B cell (primary cell): ENCODE measurements at regions not wholly inside any gene's neighbourhood (a gene's known extent, or its start where the extent isn't known, plus 50 kb on each side); places are given as distances from the start of the nearest gene placed in this dataset.
A peak's percentile ranks its signal among the peaks of the same experiment; 100 is the strongest.

Experiments
- ATAC-seq: fragments of 200-7000 bp; cut with Tn5 transposase; one replicate; pipeline ENCODE4 v1.10.0; 2021; ENCODE audit warnings: low read depth, mild to moderate bottlenecking, moderate number of reproducible peaks, moderate library complexity
- CTCF ChIA-PET: fragments of 350-600 bp; sonication (Branson Sonifier 250); formaldehyde crosslinking; loops from one replicate; lab custom pipeline; 2021; ENCODE audit warnings: antibody characterized with exemption, inconsistent platforms; lab: Charles Lee
- POLR2A ChIA-PET: fragments of 350-600 bp; sonication (Branson Sonifier 250); formaldehyde crosslinking; loops from one replicate; lab custom pipeline; 2021; ENCODE audit warnings: antibody characterized with exemption; lab: Charles Lee
- DNase-seq: peaks from one replicate; pipeline ENCODE4 v3.0.0; 2013
- H2AFZ ChIP-seq: 2 replicates; pipeline ENCODE4 v1.6.1; 2012; ENCODE audit warnings: mild to moderate bottlenecking, low read depth, low read length; ENCODE audit not compliant: insufficient read depth, poor library complexity, severe bottlenecking
- H3K27ac ChIP-seq, 2 donors: 1 replicate in 1 of 2; 2 replicates in 1 of 2; pipeline ENCODE4 v1.5.1; 2012 to 2013; ENCODE audit warnings: low read length in 2 of 2, mild to moderate bottlenecking in 2 of 2, moderate library complexity in 1 of 2
- H3K27me3 ChIP-seq, 4 experiments: fragments of 200-600 bp in 1 of 4; sonication (generic) in 1 of 4; replicated peaks in 1 of 4; 1 replicate in 2 of 4; 2 replicates in 2 of 4; pipeline versions ENCODE4 v1.6.1 to v1.7.0; 2013 to 2016; ENCODE audit warnings: low read length in 3 of 4, mild to moderate bottlenecking in 2 of 4, mixed read lengths in 1 of 4, moderate library complexity in 1 of 4; ENCODE audit not compliant: insufficient read depth in 4 of 4, control insufficient read depth in 3 of 4; ENCODE audit errors: control extremely low read depth in 1 of 4
- H3K36me3 ChIP-seq, 2 experiments: replicated peaks in 1 of 2; 1 replicate in 1 of 2; 2 replicates in 1 of 2; pipeline versions ENCODE4 v1.6.1 to v1.7.1; 2013; ENCODE audit warnings: low read length in 1 of 2; ENCODE audit not compliant: insufficient read depth in 2 of 2, control insufficient read depth in 1 of 2; ENCODE audit errors: control extremely low read depth in 1 of 2, extremely low read depth in 1 of 2
- H3K4me1 ChIP-seq, 2 donors: fragments of 200-600 bp in 1 of 2; sonication (generic) in 1 of 2; 1 replicate in 1 of 2; 2 replicates in 1 of 2; pipeline versions ENCODE4 v1.5.1 to v1.6.1; 2013 to 2017; ENCODE audit warnings: low read length in 2 of 2; ENCODE audit not compliant: control insufficient read depth in 2 of 2, insufficient read depth in 2 of 2
- H3K4me2 ChIP-seq: replicated peaks from 2 replicates; pipeline ENCODE3; 2012; ENCODE audit warnings: mild to moderate bottlenecking, low read depth, low read length; ENCODE audit not compliant: poor library complexity, severe bottlenecking
- H3K4me3 ChIP-seq, 5 experiments: fragments of 200-600 bp in 1 of 5; sonication (generic) in 1 of 5; 1 replicate in 3 of 5; 2 replicates in 2 of 5; pipeline versions ENCODE4 v1.5.1 to v1.7.0; 2011 to 2016; ENCODE audit warnings: low read length in 4 of 5, mild to moderate bottlenecking in 4 of 5, low read depth in 2 of 5, control low read depth in 1 of 5, moderate library complexity in 1 of 5; ENCODE audit not compliant: insufficient read depth in 1 of 5; ENCODE audit errors: control extremely low read depth in 1 of 5, extremely low read depth in 1 of 5
- H3K79me2 ChIP-seq: fragments of 200-600 bp; sonication (generic); one replicate; pipeline ENCODE4 v1.6.0; 2016; ENCODE audit warnings: low read length; ENCODE audit not compliant: control insufficient read depth, insufficient read depth
- H3K9ac ChIP-seq: fragments of 200-600 bp; sonication (generic); 2 replicates; pipeline ENCODE4 v1.6.1; 2017; ENCODE audit warnings: mild to moderate bottlenecking, low read length, moderate library complexity
- H3K9me3 ChIP-seq, 3 donors: one replicate each; pipeline versions ENCODE4 v1.6.1 to v1.7.1; 2013; ENCODE audit warnings: low read length in 2 of 3; ENCODE audit not compliant: control insufficient read depth in 2 of 3, insufficient read depth in 1 of 3; ENCODE audit errors: control extremely low read depth in 1 of 3
- H4K20me1 ChIP-seq: 2 replicates; pipeline ENCODE4 v1.6.0; 2012; ENCODE audit warnings: mild to moderate bottlenecking, low read length; ENCODE audit not compliant: insufficient read depth, control insufficient read depth, poor library complexity, severe bottlenecking
- H3K27ac Mint-ChIP-seq: one replicate; pipeline ENCODE4 v1.8.0; 2021; ENCODE audit warnings: mixed read lengths
- H3K27me3 Mint-ChIP-seq: one replicate; pipeline ENCODE4 v1.8.0; 2021; ENCODE audit warnings: mixed read lengths
- H3K4me1 Mint-ChIP-seq: one replicate; pipeline ENCODE4 v1.8.0; 2021; ENCODE audit warnings: mixed read lengths
- H3K4me3 Mint-ChIP-seq: one replicate; pipeline ENCODE4 v1.8.0; 2021; ENCODE audit warnings: mixed read lengths
- H3K9me3 Mint-ChIP-seq: one replicate; pipeline ENCODE4 v1.8.0; 2022; ENCODE audit warnings: mixed read lengths; ENCODE audit not compliant: insufficient read depth
- CTCF ChIP-seq: fragments of 200-600 bp; IDR thresholded peaks from one replicate; pipeline ENCODE4 v1.8.0; 2022; ENCODE audit warnings: antibody characterized with exemption, mild to moderate bottlenecking
- EZH2 ChIP-seq: IDR thresholded peaks from 2 replicates; pipeline ENCODE4 v1.6.1; 2012; ENCODE audit warnings: borderline replicate concordance, low read depth, mild to moderate bottlenecking, moderate library complexity, low read length; ENCODE audit not compliant: insufficient read depth, poor library complexity, severe bottlenecking
- WGBS: methylation state at CpG from one replicate; pipeline ENCODE4 v1.1.5; 2013; ENCODE audit warnings: missing lambda C conversion rate; ENCODE audit not compliant: insufficient coverage; 5-methylcytosine and 5-hydroxymethylcytosine counted together
- intact Hi-C: fragments of 100-400 bp; cut with micrococcal nuclease; formaldehyde crosslinking; loops from one replicate; pipeline ENCODE4 v1.10.0; 2022

GRCh38 chr6:8860671-8861070, 425.3 kb upstream of the SLC35B3 start:
- Histone ChIP-seq H3K79me2 (no peaks in the 10 kb centered on the region), H3K9me3 (no peaks in the 10 kb centered on the region), H3K9ac (no peak overlapping the region), H4K20me1 (no peaks in the 10 kb centered on the region), H3K27me3 (no peaks in the 10 kb centered on the region), H3K36me3 (no peaks in the 10 kb centered on the region), H3K4me1 (no peaks in the 10 kb centered on the region), H3K4me3 (no peak overlapping the region), H3K27ac (no peak overlapping the region), H3K4me2 (no peak overlapping the region), H2AFZ (no peak overlapping the region)
- Mint-ChIP-seq H3K4me1 (peaks cover 3% of the 10 kb centered on the region), H3K9me3 (no peaks in the 10 kb centered on the region), H3K27me3 (no peaks in the 10 kb centered on the region), H3K4me3 (no peak overlapping the region), H3K27ac (no peak overlapping the region)
- ATAC-seq (no peak), DNase-seq (peak; percentile 1)
- TF ChIP-seq CTCF (no peak), EZH2 (no peak)
- CTCF ChIA-PET, result no interaction called here
- intact Hi-C loops, result no loop called here
- POLR2A ChIA-PET, result no interaction called here

- no peaks in the 10 kb centered on the region for H3K9me3 Mint-ChIP-seq
- no peak for ATAC-seq
These were observed 424.2 kb upstream of the SLC35B3 start for GRCh38 chr6:8859501-8859900.

More at GRCh38 chr6:8859501-8859900, 424.2 kb upstream of the SLC35B3 start:
- no peak overlapping the region for H3K9ac ChIP-seq
- no peak for DNase-seq
- intact Hi-C loops, result no loop called here
- WGBS, result 83% methylated on average over 1 of the region's 3 CpGs
- POLR2A ChIA-PET, result no interaction called here
- Mint-ChIP-seq H3K4me3 (no peak overlapping the region), H3K4me1 (peaks cover 3% of the 10 kb centered on the region), H3K27ac (no peak overlapping the region), H3K27me3 (no peaks in the 10 kb centered on the region)
- no peak overlapping the region for H3K27ac ChIP-seq
- TF ChIP-seq EZH2 (no peak), CTCF (no peak)
- H3K9me3 ChIP-seq, result no peaks in the 10 kb centered on the region
- no peaks in the 10 kb centered on the region for H4K20me1 ChIP-seq
- no peaks in the 10 kb centered on the region for H3K4me1 ChIP-seq
- no peak overlapping the region for H2AFZ ChIP-seq
- H3K4me3 ChIP-seq, result no peak overlapping the region
- CTCF ChIA-PET, result no interaction called here
- no peaks in the 10 kb centered on the region for H3K79me2 ChIP-seq
- no peaks in the 10 kb centered on the region for H3K27me3 ChIP-seq
- no peak overlapping the region for H3K4me2 ChIP-seq
- H3K36me3 ChIP-seq, result no peaks in the 10 kb centered on the region
